ENCODE measurements at regions not wholly inside any gene's neighbourhood (a gene's known extent, or its start where the extent isn't known, plus 50 kb on each side); places are given as distances from the start of the nearest gene placed in this dataset.

DNA sequence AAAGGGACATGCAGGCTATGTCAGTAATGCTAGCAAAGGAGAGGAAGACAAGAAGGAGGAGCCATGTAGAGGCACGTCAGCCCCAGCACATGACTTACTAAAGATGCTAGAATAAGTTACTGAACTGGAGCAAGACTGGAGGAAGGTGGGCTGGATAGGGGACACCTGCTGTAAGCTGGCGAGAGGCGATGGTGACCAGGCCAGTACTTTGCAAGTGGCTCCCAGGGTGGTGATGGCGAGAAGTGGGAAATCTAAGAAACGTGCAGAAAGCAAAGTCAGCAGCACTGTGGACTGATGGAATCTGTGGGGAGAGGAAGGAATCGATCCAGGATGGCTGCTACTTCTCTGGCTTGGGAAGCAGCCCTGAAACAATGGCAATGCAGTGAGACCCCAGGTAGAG lies 617.1 kb upstream of the ADAMTS16 start:
- DNase-seq: no peak
- Histone ChIP-seq H3K36me3 (replicated peaks) (no peaks in the 10 kb centered on the region), H3K4me3 (ENCODE audit: low read depth, low read length) (no peak overlapping the region), H3K27me3 (replicated peaks) (no peaks in the 10 kb centered on the region), H3K27ac (no peak overlapping the region)
- TF ChIP-seq, protein P1, sequence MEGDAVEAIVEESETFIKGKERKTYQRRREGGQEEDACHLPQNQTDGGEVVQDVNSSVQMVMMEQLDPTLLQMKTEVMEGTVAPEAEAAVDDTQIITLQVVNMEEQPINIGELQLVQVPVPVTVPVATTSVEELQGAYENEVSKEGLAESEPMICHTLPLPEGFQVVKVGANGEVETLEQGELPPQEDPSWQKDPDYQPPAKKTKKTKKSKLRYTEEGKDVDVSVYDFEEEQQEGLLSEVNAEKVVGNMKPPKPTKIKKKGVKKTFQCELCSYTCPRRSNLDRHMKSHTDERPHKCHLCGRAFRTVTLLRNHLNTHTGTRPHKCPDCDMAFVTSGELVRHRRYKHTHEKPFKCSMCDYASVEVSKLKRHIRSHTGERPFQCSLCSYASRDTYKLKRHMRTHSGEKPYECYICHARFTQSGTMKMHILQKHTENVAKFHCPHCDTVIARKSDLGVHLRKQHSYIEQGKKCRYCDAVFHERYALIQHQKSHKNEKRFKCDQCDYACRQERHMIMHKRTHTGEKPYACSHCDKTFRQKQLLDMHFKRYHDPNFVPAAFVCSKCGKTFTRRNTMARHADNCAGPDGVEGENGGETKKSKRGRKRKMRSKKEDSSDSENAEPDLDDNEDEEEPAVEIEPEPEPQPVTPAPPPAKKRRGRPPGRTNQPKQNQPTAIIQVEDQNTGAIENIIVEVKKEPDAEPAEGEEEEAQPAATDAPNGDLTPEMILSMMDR (IDR thresholded peaks at IDR 0.05; ENCODE audit: low read depth, low read length, missing control alignments): no peak
- in situ Hi-C loops (cut with HindIII; ENCODE audit: low pct_ligation_motif_present, low sequenced_read_pairs): no loop called here

DNA sequence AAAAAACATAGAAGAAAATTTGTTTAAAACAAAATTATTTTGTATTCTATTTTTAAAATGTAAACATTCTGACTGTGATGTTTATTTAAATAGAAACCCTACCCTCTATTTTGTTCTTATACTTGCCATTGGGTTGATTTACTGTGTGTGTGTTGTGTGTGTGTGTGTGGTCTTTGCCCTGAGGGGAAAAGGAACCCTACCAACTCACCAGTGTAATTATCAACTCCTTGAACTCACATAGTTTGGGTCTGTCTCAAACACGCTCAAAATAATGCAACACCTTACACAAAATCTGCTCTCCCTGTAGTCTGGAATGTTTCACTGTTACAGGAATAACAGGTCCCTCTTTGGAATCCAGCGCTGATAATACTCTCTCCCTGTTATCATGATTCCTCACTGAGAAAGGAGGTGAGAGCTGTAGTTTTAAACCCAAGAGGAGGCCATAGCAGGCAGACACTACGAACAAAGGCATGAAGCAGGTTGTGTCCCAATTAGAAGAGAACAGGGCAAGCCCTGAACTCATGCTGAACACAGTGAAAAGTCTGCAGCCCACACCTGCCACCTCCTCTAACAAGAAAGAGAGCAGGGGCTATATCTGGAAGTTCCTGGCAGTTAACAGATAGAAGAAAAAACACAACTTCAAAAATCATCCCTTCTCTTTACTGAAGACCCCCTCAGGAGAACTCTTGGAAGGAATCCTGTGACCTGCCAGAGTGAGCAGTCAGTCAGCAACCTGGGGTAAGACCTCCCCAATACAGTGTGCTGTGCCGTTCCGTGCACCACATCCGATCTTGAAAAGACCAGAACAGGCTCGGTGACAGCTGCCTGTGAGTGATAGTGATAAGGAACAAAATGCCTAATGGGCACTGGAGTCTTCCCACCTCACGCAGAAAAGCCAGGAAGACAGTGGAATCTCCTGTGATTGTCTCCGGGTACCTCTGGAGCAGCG lies 608.1 kb upstream of the ADAMTS16 start:
- H3K36me3 ChIP-seq (replicated peaks): no peaks in the 10 kb centered on the region
- no peak for DNase-seq
- H3K4me3 ChIP-seq (ENCODE audit: low read depth, low read length): no peak overlapping the region
- H3K27me3 ChIP-seq (replicated peaks): no peaks in the 10 kb centered on the region
- in situ Hi-C loops (cut with HindIII; ENCODE audit: low pct_ligation_motif_present, low sequenced_read_pairs): no loop called here
- TF ChIP-seq, protein P1 (IDR thresholded peaks at IDR 0.05; ENCODE audit: low read depth, low read length, missing control alignments): no peak
- H3K27ac ChIP-seq: no peak overlapping the region

DNA sequence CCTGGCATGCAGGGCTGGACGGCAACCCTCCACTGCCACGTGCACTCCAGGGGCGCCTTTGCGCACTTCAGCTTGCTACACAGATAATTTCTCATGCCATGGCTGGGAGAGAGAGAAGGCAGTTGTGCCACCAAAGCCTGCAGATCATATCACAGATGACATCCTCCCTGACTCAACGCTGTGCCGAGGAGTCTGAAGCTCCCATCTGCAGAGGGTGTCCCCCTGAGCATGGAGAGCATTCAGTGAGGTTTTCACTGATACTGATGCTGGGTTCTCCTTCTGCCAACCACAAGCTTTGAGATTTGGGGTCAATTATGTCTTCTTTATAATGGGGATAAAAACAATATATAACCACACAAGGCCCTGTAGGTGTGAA lies 607.4 kb upstream of the ADAMTS16 start:
- no peak for DNase-seq
- Histone ChIP-seq H3K27ac (no peak overlapping the region), H3K36me3 (replicated peaks) (no peaks in the 10 kb centered on the region), H3K4me3 (ENCODE audit: low read depth, low read length) (no peak overlapping the region), H3K27me3 (replicated peaks) (no peaks in the 10 kb centered on the region)
- TF ChIP-seq, protein P1 (IDR thresholded peaks at IDR 0.05; ENCODE audit: low read depth, low read length, missing control alignments): no peak
- in situ Hi-C loops (cut with HindIII; ENCODE audit: low pct_ligation_motif_present, low sequenced_read_pairs): no loop called here

DNA sequence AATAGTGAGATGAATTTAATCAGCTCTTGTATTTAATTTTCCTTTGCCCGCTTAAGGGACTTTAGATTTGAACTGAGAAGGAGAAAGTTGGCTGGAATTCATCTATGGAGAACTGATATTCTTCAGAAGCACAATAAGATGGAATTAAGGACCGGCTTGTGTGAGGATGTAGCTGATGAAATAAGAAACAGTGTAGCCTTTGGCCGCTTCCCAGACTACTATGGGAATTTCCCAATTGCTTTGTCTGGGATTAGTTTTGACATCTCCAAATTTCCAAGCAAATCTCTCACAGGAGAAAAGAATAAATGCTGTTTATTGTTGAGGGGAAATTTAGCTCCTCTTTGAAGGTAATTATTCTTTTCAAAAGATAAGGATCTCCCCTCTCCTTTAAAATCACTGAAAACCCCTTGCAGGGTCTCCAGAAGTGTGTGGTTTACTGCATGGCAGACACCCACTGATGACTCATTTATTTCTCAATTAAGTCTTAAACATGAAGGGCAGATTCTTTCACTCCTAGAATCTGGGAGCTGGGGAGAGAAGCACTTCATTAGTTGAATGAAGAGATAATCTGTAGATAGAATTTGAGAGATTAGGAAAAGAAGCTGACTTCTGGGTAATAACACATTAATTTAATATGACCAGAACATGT lies 606.5 kb upstream of the ADAMTS16 start:
- DNase-seq: no peak
- H3K27me3 ChIP-seq (replicated peaks): no peaks in the 10 kb centered on the region
- in situ Hi-C loops (cut with HindIII; ENCODE audit: low pct_ligation_motif_present, low sequenced_read_pairs): no loop called here
- TF ChIP-seq, protein P1 (IDR thresholded peaks at IDR 0.05; ENCODE audit: low read depth, low read length, missing control alignments): no peak
- H3K4me3 ChIP-seq (ENCODE audit: low read depth, low read length): no peak overlapping the region
- H3K27ac ChIP-seq: no peak overlapping the region
- H3K36me3 ChIP-seq (replicated peaks): no peaks in the 10 kb centered on the region

DNA sequence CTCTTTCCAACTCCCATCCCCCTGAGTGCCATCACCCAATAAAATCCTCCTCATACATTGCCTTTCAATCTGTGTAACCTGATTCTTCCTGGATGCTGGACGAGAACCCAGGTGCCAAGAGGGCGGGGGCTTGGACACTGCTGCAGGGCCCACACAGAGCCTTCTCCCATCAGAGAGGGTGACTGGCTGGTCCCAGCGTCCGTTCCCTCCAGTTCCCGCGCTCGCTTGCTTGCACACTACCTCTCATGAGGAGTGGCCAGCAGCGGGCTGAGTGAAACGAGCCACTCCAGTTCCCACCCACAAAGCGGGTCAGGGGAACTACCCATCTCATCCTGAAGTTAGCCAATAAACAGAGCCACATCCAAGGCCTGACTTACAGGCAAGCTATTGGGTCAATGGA lies 602.6 kb upstream of the ADAMTS16 start:
- no peaks in the 10 kb centered on the region for H3K36me3 ChIP-seq (replicated peaks)
- no peak for DNase-seq
- in situ Hi-C loops (cut with HindIII; ENCODE audit: low pct_ligation_motif_present, low sequenced_read_pairs): no loop called here
- no peaks in the 10 kb centered on the region for H3K27me3 ChIP-seq (replicated peaks)
- TF ChIP-seq, protein P1 (IDR thresholded peaks at IDR 0.05; ENCODE audit: low read depth, low read length, missing control alignments): no peak
- no peak overlapping the region for H3K27ac ChIP-seq
- H3K4me3 ChIP-seq (ENCODE audit: low read depth, low read length): no peak overlapping the region
